ENCODE measurements at regions not wholly inside any gene's neighbourhood (a gene's known extent, or its start where the extent isn't known, plus 50 kb on each side); places are given as distances from the start of the nearest gene placed in this dataset.

GRCh38 chr13:52922961-52923360 lies 74.5 kb upstream of the PCDH8 start:
- TF ChIP-seq EZH2phosphoT487 (IDR thresholded peaks at IDR 0.05) = no peak
- no peak for TF ChIP-seq CTCF (IDR thresholded peaks at IDR 0.05)
- TF ChIP-seq EZH2 (IDR thresholded peaks at IDR 0.05) = no peak

All from neural progenitor cell (in vitro differentiated cells).